ENCODE measurements at regions not wholly inside any gene's neighbourhood (a gene's known extent, or its start where the extent isn't known, plus 50 kb on each side); places are given as distances from the start of the nearest gene placed in this dataset.

GRCh38 chr6:165862813-165863212 lies 199.8 kb upstream of the PDE10A start:
- TF ChIP-seq GFI1B (tag by site-specific recombination; IDR thresholded peaks at IDR 0.05) (no peak), ZNF24 (tag by site-specific recombination; IDR thresholded peaks at IDR 0.05) (no peak), CTCF (tag by site-specific recombination; IDR thresholded peaks at IDR 0.05) (no peak), ZNF843 (tag by site-specific recombination; IDR thresholded peaks at IDR 0.05) (no peak), ZFP69B (tag by site-specific recombination; IDR thresholded peaks at IDR 0.05) (no peak), MZF1 (tag by site-specific recombination; IDR thresholded peaks at IDR 0.05; ENCODE audit: borderline replicate concordance) (no peak), PRDM4 (tag by site-specific recombination; IDR thresholded peaks at IDR 0.05) (no peak)

Data from HEK293 (cell line).